ENCODE measurements at regions not wholly inside any gene's neighbourhood (a gene's known extent, or its start where the extent isn't known, plus 50 kb on each side); places are given as distances from the start of the nearest gene placed in this dataset.
"Not testable (repeated sequence)": the region's sequence is repeated elsewhere in the genome, so short reads cannot be mapped to it uniquely, and the experiment has no call there.

GRCh38 chr12:67716817-67717216 lies 68.3 kb downstream of the DYRK2 start:
- Histone ChIP-seq H3K4me3 (ENCODE audit: low read length) (no peak overlapping the region), H4K20me1 (ENCODE audit: control insufficient read depth, insufficient read depth, low read depth, low read length) (no peaks in the 10 kb centered on the region), H3K4me1 (ENCODE audit: control insufficient read depth, low read length) (peaks cover 9% of the 10 kb centered on the region), H3K79me2 (ENCODE audit: control insufficient read depth, low read length) (no peaks in the 10 kb centered on the region), H3K36me3 (ENCODE audit: control insufficient read depth, low read length) (no peaks in the 10 kb centered on the region), H3K27me3 (ENCODE audit: control insufficient read depth, low read length) (no peaks in the 10 kb centered on the region), H3K9me3 (ENCODE audit: control insufficient read depth, insufficient read depth, low read length) (no peaks in the 10 kb centered on the region), H3K9me2 (replicated peaks; ENCODE audit: control insufficient read depth, low read length) (no peaks in the 10 kb centered on the region), H3F3A (ENCODE audit: control insufficient read depth, insufficient read depth) (no peaks in the 10 kb centered on the region), H3K27ac (ENCODE audit: low read depth, low read length) (no peak overlapping the region), H3K4me2 (ENCODE audit: low read length) (no peak overlapping the region)
- TF ChIP-seq EZH2phosphoT487 (IDR thresholded peaks at IDR 0.05; ENCODE audit: borderline replicate concordance, low read length) (no peak), CTCF (IDR thresholded peaks at IDR 0.05; ENCODE audit: low read depth, low read length, poor library complexity, severe bottlenecking) (no peak)

GRCh38 chr12:67719303-67719702 lies 70.8 kb downstream of the DYRK2 start:
- not testable (repeated sequence) for H3K4me1 ChIP-seq (ENCODE audit: control insufficient read depth, low read length); H3K9me2 ChIP-seq (replicated peaks; ENCODE audit: control insufficient read depth, low read length); H3K4me2 ChIP-seq (ENCODE audit: low read length); H3F3A ChIP-seq (ENCODE audit: control insufficient read depth, insufficient read depth); H3K9me3 ChIP-seq (ENCODE audit: control insufficient read depth, insufficient read depth, low read length); H3K27me3 ChIP-seq (ENCODE audit: control insufficient read depth, low read length); H3K27ac ChIP-seq (ENCODE audit: low read depth, low read length); H4K20me1 ChIP-seq (ENCODE audit: control insufficient read depth, insufficient read depth, low read depth, low read length); H3K79me2 ChIP-seq (ENCODE audit: control insufficient read depth, low read length); H3K36me3 ChIP-seq (ENCODE audit: control insufficient read depth, low read length); H3K4me3 ChIP-seq (ENCODE audit: low read length)

- Histone ChIP-seq H3K27ac (ENCODE audit: low read depth, low read length) (no peak overlapping the region), H3K79me2 (ENCODE audit: control insufficient read depth, low read length) (no peaks in the 10 kb centered on the region), H3K27me3 (ENCODE audit: control insufficient read depth, low read length) (no peaks in the 10 kb centered on the region), H3K4me2 (ENCODE audit: low read length) (no peak overlapping the region), H3K4me3 (ENCODE audit: low read length) (no peak overlapping the region), H3K36me3 (ENCODE audit: control insufficient read depth, low read length) (no peaks in the 10 kb centered on the region), H3K4me1 (ENCODE audit: control insufficient read depth, low read length) (peaks cover 9% of the 10 kb centered on the region), H3K9me2 (replicated peaks; ENCODE audit: control insufficient read depth, low read length) (no peaks in the 10 kb centered on the region), H3K9me3 (ENCODE audit: control insufficient read depth, insufficient read depth, low read length) (no peaks in the 10 kb centered on the region), H4K20me1 (ENCODE audit: control insufficient read depth, insufficient read depth, low read depth, low read length) (no peaks in the 10 kb centered on the region), H3F3A (ENCODE audit: control insufficient read depth, insufficient read depth) (no peaks in the 10 kb centered on the region)
- TF ChIP-seq EZH2phosphoT487 (IDR thresholded peaks at IDR 0.05; ENCODE audit: borderline replicate concordance, low read length) (no peak), CTCF (IDR thresholded peaks at IDR 0.05; ENCODE audit: low read depth, low read length, poor library complexity, severe bottlenecking) (no peak)
Measured at GRCh38 chr12:67720351-67720856, 71.9 kb downstream of the DYRK2 start.

GRCh38 chr12:67721248-67721647 lies 72.7 kb downstream of the DYRK2 start:
- Histone ChIP-seq H3K79me2 (ENCODE audit: control insufficient read depth, low read length) (no peaks in the 10 kb centered on the region), H3K9me2 (replicated peaks; ENCODE audit: control insufficient read depth, low read length) (no peaks in the 10 kb centered on the region), H3K9me3 (ENCODE audit: control insufficient read depth, insufficient read depth, low read length) (no peaks in the 10 kb centered on the region), H3K36me3 (ENCODE audit: control insufficient read depth, low read length) (no peaks in the 10 kb centered on the region), H3F3A (ENCODE audit: control insufficient read depth, insufficient read depth) (no peaks in the 10 kb centered on the region), H3K27me3 (ENCODE audit: control insufficient read depth, low read length) (no peaks in the 10 kb centered on the region), H3K4me2 (ENCODE audit: low read length) (no peak overlapping the region), H3K27ac (ENCODE audit: low read depth, low read length) (no peak overlapping the region), H3K4me3 (ENCODE audit: low read length) (no peak overlapping the region), H4K20me1 (ENCODE audit: control insufficient read depth, insufficient read depth, low read depth, low read length) (no peaks in the 10 kb centered on the region), H3K4me1 (ENCODE audit: control insufficient read depth, low read length) (peaks cover 9% of the 10 kb centered on the region)
- TF ChIP-seq EZH2phosphoT487 (IDR thresholded peaks at IDR 0.05; ENCODE audit: borderline replicate concordance, low read length): no peak
- TF ChIP-seq CTCF (IDR thresholded peaks at IDR 0.05; ENCODE audit: low read depth, low read length, poor library complexity, severe bottlenecking): no peak
